NCI-H2196 (cell line): ENCODE measurements at regions not wholly inside any gene's neighbourhood (a gene's known extent, or its start where the extent isn't known, plus 50 kb on each side); places are given as distances from the start of the nearest gene placed in this dataset.

Experiments
- DNase-seq: peaks from one replicate; lab custom pipeline; 2025; ENCODE audit not compliant: unreplicated experiment; lab: John Stamatoyannopoulos, UW

DNA sequence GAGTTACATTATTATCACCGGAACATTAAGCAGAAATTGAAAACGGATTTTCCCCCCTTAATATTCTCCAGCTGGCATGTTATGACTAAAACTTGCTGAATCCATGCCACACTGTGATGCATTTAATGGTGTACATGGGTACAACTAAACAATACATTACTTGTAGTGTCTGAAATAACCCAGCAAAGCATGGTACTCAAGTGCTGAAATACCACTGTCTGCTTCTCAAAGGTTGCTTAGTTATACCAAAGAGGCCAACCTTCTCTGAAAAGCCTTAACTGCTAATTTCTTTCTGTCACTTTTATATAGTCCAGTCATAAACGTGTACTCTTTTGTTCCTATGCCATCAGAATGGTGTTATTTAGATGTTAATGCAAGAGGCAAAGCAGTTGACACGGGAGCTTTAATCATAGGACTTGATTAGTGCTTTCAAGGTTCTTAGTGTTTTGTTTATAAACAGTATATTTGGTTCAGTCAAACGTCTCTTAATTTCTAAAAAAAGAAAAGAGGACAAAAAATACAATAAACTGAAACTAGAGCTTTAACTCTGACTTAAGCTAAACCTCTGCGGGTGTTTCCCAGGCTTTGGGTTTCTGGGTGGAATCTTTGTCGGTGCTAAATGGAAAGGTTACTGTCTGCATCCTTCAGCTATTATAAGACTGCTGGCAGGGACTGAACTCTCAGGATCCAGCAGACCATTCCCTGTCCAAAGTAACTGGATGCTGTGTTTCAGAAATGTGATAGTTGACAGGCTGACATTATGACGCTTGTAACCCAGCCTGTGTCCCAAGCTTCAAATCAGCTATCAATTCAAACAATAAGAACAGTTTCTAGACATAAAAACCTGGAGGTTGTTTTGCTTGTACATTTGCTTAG, 202.6 kb downstream of the PPP1R3A start:
- no peak for DNase-seq

GRCh38 chr7:113715262-113715661, 203.5 kb downstream of the PPP1R3A start:
- DNase-seq, result no peak

DNA sequence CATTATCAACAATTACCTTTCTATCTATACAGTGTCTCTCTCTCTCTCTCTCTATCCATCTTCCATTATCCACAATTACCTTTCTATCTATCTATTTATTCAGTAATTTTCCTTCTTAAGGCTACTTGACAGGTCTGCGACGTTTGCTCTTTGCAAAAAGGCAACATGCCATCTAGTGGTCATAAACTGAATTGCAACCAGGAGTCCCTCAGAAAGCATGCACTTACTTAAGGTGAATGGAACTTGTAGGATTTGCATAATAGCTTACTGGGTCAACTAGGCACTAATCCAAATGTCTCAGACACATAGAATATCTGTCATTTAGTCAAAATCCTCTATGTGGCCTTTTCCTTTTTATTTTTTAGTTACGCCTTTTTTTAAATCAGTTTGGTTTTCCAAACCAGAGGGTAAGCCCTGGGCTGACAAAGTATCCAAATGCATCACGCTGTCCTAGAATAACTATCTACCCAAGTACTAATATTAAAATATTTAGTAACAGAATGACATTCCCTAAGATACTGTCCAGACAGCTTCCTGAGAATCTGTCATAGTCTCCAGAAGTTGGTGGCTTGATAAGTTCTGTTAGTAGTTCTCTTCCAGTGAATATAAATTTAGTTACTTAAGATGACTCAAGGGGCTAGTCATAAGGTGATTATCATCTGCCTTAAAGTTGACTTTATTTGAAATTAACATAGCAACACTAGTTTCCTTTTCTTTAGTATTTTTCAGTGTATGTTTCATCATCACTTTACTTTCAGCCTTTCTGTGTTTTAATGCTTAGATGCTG, 208.3 kb downstream of the PPP1R3A start:
- peak; percentile 82 for DNase-seq

DNA sequence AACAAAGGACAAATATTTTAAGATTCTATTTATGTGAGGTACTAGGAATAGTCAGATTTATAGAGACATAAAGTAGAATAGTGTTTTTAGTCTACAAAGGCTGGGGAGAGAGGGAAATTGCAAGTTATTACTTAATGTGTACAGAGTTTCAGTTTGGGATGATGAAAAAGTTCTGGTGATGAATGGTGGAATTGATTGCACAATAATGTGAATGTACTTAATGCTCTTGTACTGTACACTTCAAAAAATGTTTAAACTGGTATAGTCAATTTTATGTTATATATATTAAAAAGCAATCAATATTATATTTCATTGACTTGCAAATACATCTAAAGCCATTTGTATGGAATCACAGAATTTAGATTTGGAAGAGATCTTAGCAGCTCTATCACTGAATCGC, 213.4 kb downstream of the PPP1R3A start:
- no peak for DNase-seq

DNA sequence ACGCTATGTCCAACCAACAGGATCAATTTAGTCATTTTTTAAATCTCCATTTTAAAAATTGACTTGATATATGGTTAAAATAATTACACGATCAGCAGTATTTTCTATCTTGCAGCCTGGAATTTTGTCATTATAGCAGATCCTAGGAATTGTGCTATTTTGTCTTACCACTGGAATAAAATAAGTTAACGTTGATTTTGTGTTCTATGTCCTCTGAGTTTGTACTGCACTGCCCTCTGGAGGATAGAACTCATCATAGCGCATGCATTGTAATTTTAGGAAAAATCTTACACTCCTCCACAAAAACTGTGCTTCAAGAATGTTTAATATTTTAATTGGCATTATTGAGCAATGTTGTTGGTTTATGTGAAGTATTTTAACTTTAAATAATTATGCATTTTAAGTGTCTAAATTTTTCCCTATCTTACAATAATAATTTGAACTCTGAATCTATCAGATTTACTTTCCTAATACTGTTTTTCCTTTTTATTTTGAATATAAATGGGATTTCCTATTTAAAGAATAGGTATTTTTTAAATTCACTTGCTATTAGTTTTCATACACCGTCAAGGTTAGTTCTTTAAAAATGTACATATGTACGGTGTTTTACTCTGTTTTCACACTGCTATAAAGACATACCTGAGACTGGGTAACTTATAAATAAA, 220.1 kb downstream of the PPP1R3A start:
- peak; percentile 11 for DNase-seq

DNA sequence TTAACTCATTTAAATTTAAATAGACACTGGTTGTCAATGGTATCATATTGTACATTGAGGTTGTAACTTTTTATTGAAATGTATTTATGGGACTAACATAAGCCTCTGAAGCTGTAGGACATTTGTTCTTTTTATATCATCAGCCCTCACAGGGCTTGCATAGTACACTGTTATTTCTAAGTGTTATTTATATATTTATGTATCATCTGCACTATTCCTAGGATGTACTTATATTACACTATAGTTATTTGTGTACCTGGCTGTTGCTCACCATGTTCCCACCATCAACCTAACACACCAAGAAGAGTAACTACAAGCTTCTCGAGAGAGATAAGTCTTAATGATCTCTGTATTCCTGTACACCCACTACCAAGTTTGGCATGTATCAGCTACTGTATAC, 224.7 kb downstream of the PPP1R3A start:
- no peak for DNase-seq

DNA sequence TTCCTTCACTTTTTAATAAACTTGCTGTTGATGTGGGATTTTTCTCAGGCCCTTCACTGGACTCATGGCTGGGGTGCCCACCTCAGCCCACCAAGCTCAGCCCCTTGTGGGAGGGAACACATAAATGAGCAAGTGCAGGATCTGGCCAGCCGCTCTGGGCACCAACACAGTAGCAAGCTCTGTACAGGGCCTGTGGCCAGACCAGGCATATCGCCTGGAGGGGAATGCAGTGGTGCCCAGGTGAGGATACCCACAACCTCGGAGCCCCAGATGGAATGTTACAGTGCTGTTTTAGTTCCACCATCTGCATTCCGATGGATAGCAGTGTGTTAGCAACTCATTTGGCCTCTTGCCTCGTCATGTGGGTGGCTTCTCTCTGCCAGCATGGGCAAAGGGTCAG, 234.6 kb downstream of the PPP1R3A start:
- DNase-seq, result no peak

GRCh38 chr7:113677811-113678210, 241.0 kb downstream of the PPP1R3A start:
- no peak for DNase-seq

GRCh38 chr7:113664867-113665266, 253.9 kb downstream of the PPP1R3A start:
- no peak for DNase-seq

DNA sequence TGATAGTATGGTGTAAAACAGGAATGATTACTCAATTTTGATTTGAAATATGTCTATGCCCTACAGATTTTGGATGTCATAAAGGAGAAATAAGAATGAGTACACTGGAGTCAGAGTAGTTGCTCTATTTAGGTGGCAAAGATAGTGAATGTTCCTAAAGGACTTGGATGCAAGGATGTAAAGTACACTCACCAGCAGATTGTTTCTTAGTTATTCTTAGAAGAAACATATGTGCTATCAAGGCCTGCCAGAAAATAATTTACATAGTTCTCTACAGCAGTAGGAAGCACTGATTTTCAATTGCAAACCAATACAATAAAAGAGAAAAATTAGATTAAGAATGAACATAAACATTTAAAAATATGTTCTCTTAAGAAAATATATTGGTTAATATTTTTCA, 259.4 kb downstream of the PPP1R3A start:
- DNase-seq, result no peak

DNA sequence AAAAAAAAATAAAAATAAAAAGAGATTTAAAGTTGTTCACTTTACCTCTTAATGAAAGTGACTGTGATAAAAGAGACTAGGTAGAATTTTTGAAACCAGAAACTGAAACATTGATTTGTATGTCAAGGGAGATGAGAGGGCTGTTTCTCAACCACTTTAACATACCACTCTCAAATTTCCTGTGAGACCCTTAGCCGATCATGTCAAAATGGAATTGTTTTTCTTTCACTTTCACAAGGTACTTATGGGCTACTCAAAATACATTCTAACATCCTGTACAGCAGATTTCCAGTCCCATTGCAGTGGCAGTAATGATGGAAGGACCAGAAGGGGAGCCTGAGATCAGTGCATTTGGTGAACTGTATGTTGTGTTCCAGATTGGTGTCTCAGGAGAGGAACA, 261.2 kb downstream of the PPP1R3A start:
- no peak for DNase-seq

GRCh38 chr7:113652501-113652900, 266.3 kb downstream of the PPP1R3A start:
- DNase-seq, result no peak

- DNase-seq, result no peak
These were observed 269.3 kb downstream of the PPP1R3A start for GRCh38 chr7:113649556-113649955.

DNA sequence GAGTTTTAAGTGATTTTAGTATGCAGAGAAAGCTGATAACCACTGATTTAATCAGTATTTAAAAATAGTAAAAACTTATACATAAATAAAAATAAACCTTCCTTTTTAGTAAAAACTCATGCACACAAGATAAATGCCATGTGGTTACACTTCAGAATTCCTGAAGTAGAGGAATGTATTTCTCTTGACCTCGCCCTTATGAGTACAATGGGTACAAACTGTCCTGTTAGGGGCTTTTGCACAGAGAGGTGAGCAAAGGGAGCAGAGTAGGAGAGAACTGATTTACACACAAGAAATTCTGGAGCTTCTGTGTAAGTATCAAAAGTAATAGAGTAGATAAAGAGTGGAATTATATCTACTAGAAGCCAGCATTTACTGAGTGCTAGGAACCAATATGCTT, 279.6 kb downstream of the PPP1R3A start:
- DNase-seq, result no peak

DNA sequence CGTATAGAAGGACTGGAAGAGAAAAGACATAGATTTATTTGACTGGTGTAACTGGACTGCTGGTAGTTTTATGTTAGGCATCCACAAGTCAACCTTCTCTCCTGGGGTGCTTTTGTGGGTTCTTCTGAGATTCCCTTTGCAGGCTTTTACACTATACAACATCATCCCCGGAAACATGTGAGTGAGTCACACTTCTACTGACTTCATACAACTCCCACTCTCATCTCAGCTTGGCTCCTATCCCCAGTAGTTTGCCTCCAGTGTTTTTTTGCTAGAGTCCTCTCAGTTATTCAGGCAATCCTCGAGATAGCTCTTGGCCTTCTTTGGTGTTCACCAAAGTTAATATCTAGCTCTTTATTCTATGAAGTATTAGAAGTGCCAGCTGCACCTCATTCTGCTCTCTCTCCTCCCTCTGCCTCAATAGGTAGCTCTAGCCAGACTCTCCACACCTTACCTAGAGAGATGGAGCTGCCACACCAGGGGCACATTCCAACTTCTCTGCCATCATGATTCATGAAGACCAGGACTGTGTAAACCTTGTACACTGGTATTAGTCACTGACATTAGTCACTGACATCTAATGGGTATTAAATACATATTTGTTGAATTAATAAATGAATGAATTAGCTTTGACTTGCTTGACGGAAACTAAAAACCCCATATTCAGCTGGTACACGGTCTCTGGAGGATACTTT, 281.9 kb downstream of the PPP1R3A start:
- DNase-seq, result no peak

DNA sequence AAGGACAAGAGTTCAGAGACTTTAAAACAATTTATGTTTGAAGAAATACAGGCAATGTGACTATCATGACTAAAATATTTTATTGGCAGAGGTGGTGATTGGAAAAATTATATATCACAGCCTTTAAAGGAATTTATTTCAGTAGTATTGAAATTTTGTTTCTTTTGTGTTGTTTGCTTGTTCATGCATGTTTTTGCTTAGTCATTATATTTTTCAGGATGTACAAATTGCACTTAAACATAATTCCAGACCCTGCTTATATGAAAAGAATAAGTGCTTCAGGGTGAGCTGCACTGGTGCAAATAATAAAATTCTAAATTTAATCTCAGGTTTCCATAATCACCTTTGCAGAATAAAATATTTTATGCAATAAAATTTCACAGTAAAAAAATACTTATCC, 283.3 kb downstream of the PPP1R3A start:
- DNase-seq, result no peak

DNA sequence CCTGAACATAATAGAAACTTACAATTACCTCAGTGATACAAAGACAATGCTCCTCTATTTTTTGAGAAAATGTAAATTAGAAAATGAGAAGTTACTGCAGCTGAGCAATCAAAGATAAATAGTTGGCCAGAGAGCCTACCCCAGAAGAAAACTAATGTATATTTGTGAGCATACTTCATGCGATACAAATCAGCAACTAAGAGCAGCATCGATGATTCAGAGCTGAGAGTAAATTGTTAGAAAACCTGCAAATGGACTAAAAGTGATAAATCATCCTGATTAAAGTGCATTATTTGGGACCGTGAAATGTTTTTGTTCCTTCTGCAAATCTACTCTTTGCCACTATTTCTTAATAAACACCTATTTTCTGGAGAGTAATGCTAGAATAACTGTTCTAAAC, 285.7 kb downstream of the PPP1R3A start:
- no peak for DNase-seq

GRCh38 chr7:113628948-113629847, 289.6 kb downstream of the PPP1R3A start:
- no peak for DNase-seq

GRCh38 chr7:113625494-113626102, 293.2 kb downstream of the PPP1R3A start:
- no peak for DNase-seq

GRCh38 chr7:113622796-113623195, 296.0 kb downstream of the PPP1R3A start:
- DNase-seq, result no peak
